GM19438 (cell line): ENCODE measurements at regions not wholly inside any gene's neighbourhood (a gene's known extent, or its start where the extent isn't known, plus 50 kb on each side); places are given as distances from the start of the nearest gene placed in this dataset.

Experiments used
- ATAC-seq: cut with Tn5 transposase; IDR thresholded peaks from one replicate; pipeline ENCODE4 v1.9.1; 2021; ENCODE audit warnings: low read depth; ENCODE audit not compliant: unreplicated experiment

DNA sequence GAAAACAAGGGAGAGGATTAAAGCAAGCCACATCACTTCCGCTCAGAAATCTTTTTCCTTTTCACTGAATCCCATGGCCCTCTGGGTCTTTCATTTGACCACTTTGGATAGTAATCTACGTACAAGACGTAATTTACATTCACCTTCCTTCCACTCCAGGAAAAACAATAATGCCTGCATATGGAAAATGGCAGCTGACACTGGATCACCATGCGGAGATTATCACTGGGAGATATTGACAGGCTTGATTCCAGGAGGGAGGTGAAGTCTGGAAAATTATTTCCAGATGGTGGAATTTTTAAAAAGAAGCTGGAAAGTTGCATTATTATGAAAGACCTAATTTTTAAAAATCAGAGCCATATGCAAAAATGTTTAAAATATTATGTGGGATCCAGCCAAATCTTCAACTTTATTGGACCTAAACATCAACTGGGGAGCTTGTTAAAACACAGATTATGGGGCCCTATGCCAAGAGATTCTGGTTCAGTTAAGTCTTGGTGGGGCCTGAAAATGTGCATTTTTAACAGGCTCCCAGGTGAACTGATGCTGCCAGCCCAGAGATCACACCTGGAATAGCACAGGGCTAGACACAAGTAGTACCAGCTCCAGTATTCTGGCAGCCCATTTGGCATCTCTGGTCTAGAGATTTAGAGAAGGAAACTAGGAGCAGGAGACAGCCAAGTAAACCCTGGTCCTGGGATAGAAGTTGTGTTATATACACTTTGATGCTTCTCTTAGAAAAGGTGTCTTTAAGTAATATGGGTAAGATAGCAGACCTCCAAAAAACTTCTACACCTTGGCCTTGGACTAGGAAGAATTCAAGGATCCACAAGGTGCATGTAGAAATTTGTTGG is 290.3 kb upstream of the LDB2 start:
- ATAC-seq = no peak

DNA sequence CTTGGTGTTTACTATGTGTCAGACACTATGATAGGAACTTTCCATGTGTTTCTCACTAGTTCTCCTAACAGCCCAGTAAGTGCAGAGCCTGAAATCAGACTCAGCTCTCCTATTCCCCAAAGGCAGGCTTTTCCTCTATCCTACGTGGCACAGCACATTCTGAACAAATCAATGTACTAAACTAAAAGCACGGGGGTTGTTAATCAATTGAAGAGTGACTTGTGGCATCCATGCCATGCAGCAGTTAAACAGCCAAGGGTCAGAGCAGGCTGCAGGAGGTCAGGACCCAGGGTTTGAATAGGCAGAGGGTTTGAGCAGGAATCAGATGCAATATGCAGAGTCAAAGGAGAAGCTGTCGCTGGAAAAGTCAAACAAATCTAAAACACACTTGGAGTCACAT is 289.7 kb upstream of the LDB2 start:
- no peak for ATAC-seq

DNA sequence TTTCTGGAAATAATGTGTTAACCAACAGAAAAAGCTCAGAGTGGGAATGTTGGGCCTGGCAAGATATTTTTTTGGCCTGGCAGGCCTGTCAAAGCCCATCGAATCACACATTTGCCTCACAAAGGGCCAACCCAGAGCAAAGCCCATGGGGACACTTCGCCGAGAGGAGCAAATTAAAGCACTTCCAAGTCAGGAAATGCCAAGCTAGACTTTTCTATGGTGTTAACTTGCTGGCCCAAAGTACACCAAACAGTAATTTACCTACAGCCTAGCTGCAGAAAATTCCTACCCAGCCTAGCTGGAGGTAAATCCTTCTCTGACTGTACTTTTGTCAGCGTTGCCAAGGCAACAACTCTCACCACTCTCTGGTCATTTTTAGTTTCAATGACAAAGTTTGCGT is 288.6 kb upstream of the LDB2 start:
- no peak for ATAC-seq

DNA sequence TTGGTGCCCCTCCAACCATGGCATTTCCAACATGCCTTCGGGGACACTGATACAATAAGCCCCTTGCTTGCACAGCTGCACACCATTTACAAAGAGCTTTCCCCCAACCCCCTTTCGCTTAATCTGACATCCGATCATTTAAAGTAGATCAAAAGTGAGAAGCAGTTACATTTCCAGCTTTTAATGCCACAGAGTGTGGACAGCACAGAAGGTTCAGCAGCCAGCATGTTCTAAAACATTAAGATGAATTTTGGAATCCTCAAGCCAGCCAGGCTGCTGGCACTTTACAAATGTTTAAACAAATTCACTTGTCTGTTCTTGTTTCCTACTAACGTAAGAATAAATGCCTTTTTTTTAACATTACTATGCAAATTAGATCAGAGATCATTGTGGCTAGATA is 284.4 kb upstream of the LDB2 start:
- ATAC-seq = no peak

DNA sequence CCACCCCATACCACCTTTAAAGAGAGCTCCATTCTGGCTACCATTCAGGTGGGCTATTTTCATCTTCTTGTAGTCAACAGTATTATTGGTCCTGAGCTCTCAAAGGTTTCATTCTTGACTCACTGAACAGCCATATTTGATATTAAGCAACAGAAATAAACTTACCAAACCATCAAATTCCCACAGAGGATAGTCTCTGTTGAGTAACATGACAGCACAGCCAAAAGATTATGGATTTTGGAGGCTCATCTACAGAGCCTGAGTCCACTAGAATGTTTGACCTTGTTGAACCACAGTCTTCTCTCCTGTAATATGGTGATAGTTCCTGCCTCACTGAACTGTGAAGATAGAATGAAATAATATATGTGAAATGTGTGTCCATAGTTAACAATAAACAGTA is 276.3 kb upstream of the LDB2 start:
- ATAC-seq = no peak

DNA sequence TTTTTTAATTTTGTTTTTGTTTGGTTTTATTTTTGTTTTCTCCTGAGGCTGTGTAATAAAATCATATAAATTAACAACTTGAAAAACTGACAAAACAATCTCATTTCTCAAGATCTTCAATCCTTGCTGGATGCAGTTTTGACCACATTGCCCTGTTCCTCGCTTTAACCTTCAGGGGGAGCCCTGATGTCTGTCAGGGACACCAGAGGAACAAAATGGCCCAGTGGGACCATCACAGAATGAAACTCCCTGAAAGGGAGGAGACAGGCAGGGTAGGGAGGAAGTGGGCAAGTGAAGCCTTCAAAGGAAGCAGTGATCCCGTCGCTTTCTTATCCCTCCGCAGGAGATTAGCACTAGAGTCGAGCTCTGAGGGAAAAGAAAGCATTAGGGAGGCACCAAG is 274.9 kb upstream of the LDB2 start:
- no peak for ATAC-seq

DNA sequence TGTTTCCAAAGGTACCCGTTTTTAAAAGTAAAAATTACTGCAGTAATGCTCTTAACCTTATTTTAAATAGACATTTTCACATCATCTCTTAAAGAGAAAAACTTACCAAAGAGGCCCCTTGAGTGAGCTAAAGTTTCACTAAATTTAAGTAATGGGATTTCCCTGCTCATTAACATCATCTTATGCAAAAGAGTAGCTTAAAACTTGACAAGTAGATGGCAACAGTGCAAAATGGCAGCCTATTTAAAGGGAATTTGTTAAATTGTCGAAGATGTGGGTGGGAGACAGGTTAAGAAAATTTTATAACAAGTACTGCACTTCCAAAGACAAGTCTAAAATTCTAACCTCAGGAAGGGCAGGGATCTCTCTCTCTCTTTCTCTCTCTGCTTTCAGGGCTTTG is 271.7 kb upstream of the LDB2 start:
- no peak for ATAC-seq

DNA sequence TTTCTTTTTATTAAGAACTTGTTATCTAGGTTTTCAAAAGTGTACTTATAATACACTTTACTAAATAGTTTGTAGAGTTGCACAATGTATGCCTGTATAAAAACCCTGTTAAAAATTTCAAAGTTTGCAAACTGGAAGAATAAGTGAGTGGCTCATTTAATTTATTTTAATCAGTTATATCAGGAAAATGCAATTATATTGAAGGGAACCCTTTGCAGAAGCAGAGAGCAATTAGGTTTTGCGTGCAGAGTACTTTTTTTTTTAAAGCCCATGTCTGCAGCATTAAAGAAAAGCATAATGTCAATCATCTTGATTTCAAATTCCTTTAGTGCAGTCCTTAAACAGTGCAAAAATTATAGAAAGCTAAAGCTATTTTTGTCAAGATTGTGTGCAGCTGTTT is 271.3 kb upstream of the LDB2 start:
- no peak for ATAC-seq

DNA sequence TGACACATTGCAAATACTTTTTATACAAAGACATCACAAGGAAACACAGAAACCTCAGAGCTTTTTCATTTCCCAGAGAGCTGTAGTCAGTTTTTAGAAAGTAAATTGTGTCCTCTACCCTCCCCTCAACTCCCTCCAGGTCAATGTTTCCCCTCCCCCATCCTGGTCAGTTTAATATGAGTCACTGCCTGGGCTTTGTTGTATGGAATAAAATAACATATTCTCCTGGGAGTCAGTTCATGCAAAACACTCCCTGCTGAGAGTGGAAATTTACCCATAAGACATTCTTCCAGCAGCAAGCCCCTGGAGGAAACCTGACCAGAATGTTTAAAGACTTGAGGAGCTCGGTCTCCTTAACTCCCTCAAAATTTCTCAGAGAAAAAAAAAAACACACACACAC is 270.1 kb upstream of the LDB2 start:
- no peak for ATAC-seq

DNA sequence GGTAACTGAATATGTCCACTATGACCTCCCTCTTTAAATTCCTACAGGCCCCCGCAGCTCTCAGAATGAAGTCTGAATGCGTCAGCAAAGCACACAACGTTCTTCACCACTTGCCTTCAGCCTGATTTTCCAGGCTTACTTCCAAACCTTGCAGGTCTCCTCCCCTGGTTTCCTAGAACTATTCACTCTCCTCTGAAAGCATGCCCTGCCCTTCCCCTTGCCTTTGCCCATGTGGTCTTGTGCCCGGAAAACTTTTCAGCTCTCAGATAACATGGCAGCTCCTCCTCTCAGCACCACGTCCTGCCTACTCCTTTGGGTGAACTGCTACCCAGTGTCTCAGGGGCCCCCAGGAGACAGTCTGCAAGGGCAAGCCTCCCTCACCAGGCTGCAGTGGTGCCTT is 268.5 kb upstream of the LDB2 start:
- no peak for ATAC-seq

DNA sequence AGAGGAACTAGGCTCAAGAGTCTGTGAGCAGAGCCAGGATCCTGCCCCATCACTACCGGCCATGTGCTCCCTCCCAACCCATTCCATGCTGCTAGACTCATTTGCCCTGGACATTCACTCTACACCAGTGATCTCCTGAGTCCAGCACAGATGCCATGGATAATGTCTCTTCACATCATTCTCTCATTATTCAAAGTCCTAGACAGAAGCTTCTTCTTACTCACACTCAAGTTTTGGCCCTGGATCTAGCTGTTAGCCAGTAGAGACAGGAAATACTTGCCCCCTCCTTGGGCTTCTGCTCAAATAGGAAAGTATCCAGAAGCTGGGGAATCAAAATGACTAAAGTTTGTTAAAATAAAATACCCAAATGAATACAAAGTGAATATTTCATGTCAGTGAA is 266.8 kb upstream of the LDB2 start:
- ATAC-seq = no peak

DNA sequence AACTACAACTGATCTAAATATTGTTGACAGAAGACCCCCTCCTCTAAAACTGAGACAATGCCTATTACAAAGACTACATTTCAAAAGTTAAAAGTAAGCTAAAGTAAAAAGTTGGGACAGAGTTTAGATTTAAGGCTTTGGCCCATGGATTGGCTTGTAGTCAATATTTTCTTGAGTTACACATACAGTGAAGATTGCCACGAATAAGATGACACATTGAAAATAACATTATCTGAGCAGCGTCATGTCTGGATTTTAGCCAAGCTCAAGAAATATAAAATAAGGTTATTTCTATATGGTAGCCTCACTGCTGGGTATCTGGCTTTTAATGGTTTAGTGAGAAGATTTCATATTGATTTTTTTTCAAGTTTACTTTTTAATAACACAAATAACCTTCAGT is 266.2 kb upstream of the LDB2 start:
- no peak for ATAC-seq

DNA sequence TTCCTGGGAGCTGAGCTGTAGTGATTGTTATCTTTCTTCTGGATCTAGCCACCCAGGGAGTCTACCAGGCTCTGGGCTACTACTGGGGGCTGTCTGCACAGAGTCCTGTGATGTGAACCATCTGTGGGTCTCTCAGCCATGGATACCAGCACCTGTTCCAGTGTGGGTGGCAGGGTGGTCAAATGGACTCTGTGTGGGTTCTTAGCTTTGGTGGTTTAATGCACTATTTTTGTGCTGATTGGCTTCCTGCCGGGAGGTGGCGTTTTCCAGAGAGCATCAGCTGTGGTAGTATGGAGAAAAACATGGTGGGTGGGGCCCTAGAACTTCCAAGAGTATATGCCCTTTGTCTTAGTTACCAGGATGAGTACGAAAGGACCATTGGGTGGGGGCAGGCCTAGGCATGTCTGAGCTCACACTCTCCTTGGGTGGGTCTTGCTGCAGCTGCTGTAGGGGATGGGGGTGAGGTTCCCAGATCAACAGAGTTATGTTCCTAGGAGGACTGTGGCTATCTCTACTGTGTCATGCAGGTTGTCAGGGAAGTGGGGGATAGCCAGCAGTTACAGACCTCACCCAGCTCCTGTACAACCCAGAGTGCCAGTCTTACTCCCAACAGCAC is 264.8 kb upstream of the LDB2 start:
- ATAC-seq = no peak

DNA sequence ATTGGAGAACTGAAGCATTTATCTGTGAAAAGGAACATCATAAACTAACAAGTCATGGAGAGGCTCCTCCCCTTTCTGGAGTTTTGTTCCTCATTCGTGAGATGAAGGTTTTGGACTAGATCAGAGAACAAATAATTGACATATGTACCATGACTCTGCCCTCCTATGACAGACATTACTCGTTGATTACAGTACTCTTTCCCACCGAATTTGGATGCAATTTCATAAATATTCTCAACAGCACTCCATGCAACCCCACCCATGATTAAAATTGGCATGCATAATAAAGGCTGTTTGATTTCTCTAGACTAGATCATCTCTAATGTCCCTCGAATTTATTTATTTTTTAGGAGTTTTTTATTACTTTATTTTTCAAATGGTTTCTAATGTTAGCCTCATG is 258.9 kb upstream of the LDB2 start:
- no peak for ATAC-seq

DNA sequence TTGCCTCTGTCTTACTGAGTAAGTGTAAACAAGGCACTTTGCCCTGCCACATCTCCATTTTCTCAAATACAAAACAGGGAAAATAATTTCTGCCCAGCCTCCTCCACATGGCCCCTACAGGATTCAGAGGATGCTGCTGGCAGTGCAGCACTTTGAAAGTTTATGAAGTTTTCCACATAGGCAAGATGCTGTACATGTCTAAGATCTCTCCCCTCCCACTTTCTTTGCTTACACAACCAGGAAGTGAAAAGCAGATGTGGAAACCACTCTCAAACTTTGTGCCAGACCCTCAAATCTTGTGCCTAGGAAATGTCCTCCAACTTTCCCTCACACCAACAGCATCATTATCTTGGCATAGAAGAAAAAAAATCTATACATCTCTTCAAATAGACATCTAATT is 257.0 kb upstream of the LDB2 start:
- no peak for ATAC-seq

DNA sequence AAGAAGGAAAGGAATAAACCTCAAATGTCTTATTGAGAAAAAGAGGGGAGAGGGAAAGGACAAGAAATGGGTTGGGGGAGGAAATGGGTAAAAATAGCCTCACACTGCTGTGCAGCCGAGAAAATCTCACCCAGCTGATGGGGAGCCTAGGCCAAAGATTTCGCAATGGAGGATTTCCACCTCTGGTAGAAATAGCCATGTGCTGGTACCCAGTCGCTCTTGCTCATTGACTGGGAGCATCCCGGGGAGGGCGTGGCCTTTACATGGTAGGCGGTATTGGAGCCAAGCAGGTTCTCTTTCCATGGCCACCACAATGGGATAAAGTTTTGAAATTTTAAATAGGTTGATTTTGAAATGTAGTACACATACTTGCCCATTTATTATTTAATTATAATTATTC is 255.1 kb upstream of the LDB2 start:
- no peak for ATAC-seq

DNA sequence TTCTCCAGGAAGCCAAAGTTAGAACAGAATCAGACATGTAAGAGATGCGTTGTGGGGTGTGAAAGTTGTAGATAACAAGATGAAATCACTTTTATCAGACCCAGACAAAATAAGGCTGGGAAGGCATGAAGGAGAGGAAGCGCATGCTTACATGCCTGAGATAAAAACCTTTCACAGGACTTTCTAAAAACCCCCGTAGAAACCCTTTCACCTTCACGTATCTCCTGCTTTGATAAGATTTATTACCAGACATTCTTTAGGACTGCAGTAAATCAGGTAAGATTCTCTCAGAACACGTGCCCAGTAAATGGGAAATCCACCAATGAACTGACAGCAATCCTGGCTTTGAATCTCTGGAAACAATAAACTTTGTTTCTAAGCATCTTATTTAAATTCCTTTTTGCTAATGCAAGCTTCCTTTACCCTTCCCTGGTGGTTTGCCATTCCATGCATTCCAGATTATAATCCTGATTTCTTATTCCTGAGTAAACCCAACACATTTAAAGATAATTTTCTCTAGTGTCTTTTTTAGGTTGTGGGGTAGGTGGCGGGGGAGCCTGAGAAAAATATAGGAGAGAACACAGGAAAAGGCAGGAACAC is 254.6 kb upstream of the LDB2 start:
- no peak for ATAC-seq

DNA sequence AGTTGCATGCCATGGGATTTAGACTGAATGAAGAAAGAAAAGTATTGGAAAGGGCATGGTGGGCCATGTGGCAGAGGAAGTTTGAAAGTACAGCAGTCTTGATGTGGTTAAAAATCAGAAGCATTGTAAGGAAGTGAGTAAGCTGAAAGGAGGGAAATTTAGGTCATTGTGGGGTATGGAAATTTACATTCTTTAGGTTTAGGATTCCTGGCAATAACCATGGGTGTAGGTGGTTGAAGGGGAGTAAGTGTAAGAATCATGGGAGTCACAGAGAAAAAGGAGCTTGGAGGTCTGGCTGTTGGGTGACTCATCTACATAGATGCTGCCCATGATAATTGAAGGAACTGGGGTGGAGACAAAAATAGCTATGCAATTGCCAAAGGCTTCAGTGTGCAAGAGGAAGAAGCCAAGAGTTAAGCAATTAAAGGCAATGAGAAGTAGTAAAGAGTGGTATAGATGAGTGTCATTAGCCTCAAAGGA is 243.8 kb upstream of the LDB2 start:
- ATAC-seq = no peak

DNA sequence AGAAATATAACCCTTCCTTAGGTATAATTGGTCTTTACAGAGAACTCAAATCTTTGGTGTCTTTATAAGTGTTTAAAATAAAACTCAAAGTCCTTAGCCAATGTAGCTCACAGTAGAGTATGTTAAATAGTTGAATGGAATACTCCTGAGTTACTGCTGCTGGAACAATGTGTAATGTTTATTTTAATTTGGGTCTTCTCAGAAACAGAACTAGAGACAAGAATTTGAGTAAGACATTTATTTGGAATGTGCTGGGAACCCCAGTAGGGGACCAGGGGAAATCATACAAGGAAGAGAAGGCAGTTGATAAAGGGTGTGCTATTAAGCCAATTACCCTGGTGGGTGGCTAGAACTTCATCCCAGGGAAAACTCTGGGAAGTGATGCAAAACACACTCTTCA is 240.4 kb upstream of the LDB2 start:
- no peak for ATAC-seq

DNA sequence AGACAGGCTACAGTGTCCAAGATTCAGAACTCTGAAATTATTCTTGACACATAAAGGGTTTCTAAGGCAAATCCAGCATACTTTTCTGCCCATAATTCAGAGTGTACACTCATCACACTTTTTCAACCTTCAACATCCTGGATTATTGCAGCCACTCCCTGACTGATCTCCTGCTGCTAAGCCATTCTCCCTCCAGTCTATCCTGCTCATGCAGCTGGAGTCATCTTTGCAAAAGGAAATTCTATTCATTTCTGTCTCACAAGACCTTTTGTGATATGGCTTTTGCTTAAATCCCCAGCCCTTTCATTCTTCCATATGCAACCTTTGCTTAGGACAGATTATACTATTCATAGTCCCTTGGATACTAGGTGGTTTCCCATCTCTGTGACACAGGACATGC is 236.1 kb upstream of the LDB2 start:
- no peak for ATAC-seq

DNA sequence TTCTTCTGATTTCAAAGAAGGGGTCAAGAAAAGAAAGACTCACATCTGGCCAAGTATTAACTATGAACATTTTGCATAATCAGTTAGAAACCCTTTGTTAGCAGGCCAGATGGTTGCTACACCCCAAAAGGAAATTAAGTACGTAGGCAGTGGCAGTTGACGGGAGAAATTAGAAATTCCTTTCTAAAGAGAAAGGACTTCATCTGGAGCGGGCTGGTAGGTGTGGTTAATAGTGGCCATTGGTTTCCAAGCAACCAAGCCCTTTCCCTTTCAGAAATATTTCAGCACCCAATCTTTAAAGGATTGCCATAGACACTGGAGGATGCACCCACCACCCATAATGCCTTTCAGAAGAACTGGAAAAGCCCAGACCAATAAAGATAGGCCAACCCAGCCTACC is 235.7 kb upstream of the LDB2 start:
- no peak for ATAC-seq

DNA sequence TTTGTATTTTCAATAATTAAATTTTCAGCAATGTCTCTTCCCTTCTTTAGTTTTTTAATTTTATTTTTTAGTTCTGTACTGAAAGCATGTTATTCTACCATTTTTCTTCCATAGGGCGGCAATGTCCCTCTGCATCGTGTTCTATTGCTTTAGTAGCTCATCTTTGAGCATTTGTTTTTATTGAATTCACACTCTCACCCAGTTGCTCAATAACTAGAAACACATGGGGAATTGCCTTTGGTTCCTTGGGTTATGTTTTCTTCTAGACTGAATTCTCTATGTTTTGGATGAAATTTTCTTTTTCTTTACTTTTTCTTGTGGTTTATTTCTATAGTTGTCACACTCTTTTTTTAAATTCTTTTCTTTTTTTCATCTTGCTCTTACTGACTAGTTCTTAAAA is 233.8 kb upstream of the LDB2 start:
- ATAC-seq = no peak
